Activated CD8-positive, alpha-beta memory T cell treated with anti-CD3 and anti-CD28 coated beads for 48 hours (primary cell): ENCODE measurements at regions not wholly inside any gene's neighbourhood (a gene's known extent, or its start where the extent isn't known, plus 50 kb on each side); places are given as distances from the start of the nearest gene placed in this dataset.

Source experiments
- DNase-seq, 3 experiments: peaks; one replicate each; pipeline ENCODE4 v3.0.0-alpha.2; 2020; ENCODE audit warnings: low read depth in 2 of 3, low spot score in 2 of 3

GRCh38 chr4:152099061-152099425 is 338.2 kb upstream of the GATB start:
- no peak for DNase-seq

GRCh38 chr4:152098365-152099060 is 337.7 kb upstream of the GATB start:
- no peak for DNase-seq

DNA sequence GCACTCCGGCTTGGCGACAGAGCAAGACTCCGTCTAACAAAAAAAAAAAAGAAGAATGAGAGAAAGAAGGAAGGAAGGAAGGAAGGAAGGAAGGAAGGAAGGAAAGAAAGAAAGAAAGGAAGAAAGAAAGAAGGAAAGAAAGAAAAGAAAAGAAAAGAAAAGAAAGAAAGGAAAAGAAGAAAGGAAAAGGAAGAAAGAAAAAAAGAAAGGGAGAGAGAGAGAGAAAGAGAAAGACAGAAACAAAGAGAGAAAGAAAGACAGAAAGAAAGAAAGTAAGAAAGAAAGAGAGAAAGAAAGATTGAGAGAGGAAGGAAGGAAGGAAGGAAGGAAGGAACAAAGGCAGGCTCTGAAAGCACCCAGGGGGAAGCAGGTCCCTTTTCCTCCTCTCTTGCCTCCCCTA is 336.6 kb upstream of the GATB start:
- DNase-seq = no peak

GRCh38 chr4:152095701-152096070 is 334.9 kb upstream of the GATB start:
- no peak for DNase-seq

DNA sequence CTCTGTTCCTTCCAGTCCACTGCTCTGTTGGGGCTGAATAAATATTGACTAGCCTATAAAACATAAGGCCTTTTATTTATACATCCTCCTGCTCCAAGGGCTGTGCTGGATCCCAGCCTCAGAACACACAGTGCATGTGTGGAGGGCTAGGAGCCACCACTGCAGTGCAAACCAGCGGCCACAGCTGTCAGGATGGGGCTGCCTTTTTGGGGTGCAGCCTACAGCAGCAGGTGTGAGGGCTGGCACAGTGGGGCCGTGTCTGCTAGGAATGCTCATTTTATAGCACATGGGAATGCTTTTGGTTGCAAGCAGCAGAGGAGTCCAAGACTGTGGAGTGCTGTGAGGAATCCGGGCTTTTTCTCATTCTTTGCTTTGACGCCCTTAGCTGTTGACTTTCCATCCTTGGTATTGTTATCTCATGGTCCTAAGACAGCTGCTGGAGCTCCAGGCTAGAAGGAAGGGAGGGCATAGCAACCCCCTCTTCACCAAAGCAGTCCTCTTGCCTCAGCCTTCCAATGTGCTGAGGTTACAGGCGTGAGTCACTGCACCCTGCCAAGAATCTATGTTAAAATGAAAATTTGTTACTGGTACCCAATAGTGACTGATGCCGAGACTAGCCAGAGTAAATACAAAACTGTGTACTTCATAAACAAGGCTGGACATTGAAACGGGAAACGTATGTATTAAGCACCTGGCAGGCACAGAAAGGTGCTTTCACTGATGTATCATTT is 334.3 kb upstream of the GATB start:
- DNase-seq = no peak

- DNase-seq = no peak
Observed at GRCh38 chr4:152091405-152091804, 330.6 kb upstream of the GATB start.

DNA sequence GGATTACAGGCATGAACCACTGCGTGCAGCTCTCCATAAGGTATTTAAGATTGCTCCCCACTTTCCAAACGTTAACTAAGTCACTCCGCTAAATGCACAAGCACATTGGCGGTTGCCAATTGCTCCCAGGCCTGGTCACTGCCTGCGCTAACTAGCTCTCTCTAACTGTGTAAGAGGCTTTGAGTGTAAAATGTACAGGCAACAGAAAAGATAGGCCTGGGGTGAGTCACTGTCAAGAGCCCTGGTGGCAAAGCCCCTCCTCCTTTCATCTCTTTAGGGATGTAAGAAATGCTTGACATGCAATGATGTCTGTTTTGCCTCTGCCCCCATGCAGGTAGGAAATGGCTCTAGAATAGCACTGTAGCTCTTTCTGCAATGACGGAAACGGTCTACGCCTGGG is 329.7 kb upstream of the GATB start:
- no peak for DNase-seq

GRCh38 chr4:152089584-152089983 is 328.8 kb upstream of the GATB start:
- no peak for DNase-seq

DNA sequence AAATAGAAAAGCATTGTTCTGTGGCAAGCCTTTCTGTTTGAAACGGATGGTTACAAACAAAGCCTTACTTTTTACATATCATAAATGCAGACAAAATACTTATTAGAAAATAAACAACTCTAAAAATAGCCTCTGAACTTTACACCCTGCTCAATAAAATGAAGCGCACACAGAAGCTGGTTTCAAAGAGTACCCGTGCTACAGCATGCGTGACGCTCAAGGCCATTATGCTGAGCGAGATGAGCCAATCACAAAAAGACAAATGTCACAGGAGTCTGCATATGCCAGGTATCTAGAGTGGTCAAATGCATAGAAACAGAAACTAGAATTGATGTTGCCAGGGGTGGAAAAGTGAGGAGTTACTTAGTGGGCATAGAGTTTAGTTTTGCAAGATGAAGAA is 326.5 kb upstream of the GATB start:
- no peak for DNase-seq

GRCh38 chr4:152085657-152086056 is 324.9 kb upstream of the GATB start:
- DNase-seq = no peak

DNA sequence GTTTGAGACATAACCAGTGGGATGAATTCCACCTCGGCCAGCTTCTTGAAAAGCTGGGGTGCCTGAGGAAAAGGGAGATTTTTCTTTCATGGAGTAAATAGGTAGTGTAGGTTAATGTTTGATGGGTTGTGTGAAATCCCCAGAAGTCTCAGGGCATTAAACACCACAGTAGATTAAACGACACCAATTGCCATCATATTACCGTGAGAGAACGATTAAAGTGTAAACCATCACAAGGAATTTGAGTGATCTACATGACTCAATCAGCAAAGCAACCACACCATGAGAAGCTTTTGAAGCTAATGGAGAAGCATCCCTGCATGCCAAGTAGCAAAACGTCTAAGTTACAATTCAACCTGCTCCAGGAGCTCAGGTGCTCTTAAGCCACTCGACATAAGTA is 322.5 kb upstream of the GATB start:
- DNase-seq = no peak

DNA sequence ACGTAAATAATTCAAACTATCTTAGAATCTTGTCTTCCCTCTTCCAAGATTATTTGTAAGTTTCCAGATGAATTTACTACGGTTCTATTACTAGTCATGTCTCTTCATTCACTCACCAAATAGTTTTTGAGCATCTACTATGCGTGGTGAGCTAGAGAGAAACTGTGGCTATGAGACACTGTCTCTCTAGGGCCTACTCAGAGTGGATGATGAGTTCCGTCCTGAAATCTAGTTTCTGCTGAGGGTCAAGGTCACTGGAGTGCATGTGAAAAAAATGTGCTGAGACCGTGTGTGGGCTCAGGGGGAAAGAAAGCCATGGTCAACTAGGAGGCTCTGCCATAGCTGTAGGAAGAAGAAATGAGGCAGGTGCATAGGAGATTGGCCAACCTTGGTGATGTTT is 320.2 kb upstream of the GATB start:
- DNase-seq = no peak

- DNase-seq = no peak
Observed at GRCh38 chr4:152079543-152080293, 318.9 kb upstream of the GATB start.

DNA sequence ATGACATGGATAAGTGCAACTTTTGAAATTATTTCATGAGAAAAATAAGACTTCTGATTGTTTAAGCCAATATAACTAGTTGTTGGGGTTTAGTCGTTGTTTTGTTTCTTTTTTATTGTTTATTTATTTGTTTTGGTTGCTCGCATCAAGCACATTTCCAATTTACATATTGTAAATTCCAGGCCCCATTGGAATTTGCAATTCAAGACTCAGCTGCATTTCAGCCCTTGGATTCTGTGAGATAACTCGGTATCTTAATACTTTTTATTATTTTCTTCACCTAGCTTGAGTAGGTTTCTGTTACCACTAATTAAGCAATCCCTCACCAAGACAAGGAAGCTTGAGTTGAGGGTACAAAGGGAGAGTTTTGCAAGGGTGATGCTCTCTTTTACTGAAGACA is 318.3 kb upstream of the GATB start:
- no peak for DNase-seq

DNA sequence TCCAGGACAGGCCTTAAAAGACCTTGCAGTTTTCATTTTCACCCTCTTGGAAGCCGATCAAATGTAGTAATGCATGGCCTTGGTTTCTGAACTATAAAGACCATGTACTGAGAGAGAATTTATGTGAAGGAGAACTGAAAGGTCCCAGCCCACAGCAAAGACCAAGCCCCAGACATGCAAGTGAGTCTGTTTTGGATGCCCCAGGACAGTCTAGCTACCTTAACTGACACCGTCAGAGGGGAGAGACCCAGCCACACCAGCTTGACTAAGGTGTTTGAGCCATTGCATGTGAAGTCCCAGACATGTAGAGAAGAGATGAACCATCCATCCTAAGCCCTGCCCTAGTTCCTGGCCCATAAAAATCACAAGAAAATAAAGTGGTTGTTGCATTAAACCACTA is 316.8 kb upstream of the GATB start:
- DNase-seq = no peak

DNA sequence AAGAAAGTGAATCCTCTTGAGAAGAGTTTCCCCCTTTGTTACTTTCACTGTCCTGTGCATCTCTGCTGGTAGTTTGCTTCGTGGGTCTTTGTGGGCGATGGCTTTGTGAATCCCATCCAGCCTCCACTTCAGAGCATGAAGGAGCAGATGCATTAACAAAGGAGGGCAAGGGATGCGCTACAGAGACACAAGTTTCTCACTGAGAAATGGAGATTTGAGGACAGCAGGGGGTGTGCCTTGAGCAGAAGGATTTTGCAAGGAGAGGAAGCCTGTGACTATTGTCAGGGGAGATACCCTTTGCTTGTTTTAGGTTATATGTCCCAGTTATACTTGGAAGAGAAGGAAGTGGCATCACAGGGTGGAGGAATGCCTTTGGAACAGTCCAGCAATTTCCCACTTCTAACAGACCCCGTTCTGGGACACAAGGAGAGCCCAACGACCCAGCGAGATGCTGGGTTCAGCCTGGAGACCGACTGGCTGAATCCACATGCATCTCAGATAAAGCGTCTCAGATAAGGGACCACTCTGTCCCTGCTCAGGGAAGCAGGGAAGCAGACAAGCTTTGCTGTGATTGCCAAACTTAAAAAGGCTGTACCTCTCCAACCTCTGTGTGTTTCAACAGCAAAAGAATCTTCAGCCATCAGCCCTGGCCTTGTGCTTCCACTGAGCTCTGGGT is 314.6 kb upstream of the GATB start:
- DNase-seq = no peak

GRCh38 chr4:152074573-152074972 is 313.8 kb upstream of the GATB start:
- no peak for DNase-seq

DNA sequence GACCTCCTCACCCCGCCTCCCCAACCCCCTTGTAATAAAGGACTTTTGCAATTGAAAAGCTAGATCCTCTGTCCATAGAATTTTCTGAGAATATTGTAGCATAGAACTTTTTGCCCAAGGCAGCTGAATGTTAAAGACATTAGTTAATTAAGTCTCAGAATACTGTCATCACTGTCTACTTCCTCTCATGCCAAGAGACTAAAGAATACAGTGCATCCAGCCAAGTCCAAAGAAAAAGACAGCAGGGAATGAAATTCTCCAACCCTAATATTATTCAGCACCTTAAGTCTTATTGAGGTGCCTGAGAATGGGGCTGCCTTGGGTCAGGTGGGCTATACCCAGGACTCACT is 313.3 kb upstream of the GATB start:
- DNase-seq = no peak

DNA sequence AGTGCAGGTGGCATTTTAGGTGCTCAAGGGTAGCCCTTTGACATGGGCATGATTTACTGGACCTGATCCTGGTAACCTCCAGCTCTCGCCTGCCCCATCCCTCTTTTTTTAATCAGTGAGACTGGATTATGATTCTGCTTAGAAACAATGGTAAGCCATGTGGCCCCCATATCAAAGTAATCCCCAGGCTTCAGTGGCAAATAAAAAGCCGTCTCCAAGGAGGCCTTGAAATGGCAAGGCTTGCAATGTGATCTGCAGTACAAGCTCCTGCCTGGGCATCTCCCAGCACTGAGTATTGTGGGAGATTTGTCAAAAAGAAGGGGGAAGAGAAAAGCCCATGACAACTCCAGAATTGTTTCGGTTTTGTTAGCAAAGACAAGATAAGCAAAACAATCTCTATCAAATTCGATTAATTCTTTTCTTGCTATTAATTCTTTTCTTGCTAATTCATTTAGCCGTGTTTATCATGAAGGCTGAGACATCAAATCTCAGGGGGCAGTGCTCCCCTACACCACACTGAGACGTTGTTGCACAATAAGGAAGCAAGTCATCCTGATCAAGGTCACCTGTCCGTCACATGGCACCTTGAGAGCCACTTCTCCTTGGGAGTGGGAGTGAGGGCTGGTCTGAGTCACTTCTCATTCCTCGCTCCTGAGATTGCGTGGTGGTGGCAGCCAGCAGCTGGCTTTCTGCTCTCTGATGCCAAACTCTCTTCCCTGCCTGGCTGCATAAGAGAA is 312.7 kb upstream of the GATB start:
- DNase-seq = no peak

- DNase-seq = no peak
Observed at GRCh38 chr4:152072906-152073305, 312.1 kb upstream of the GATB start.

DNA sequence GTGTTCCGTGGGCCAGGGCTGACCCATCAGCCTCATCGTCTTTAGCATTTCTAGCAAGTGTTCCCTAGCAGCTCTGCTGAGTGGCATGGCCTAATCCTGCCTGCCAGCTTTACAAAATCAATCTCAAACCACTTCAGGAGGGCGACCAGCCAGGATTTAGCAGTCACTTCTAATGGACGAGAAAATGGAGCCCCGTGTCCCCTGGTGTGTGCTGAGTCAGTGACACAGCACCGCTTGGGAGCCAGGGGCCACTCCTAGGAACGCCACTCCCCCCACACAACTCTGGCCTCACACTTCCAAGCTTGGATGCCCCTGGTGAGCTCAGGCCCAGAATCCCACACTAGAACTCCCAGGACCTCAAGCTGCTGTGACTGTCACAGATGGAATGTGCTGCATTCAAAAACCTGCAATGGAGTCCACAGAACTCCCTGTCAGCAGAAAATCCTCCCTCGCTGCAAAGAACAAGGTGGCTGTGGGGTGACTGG is 311.2 kb upstream of the GATB start:
- no peak for DNase-seq
